ENCODE measurements at regions not wholly inside any gene's neighbourhood (a gene's known extent, or its start where the extent isn't known, plus 50 kb on each side); places are given as distances from the start of the nearest gene placed in this dataset.
"Not testable (repeated sequence)": the region's sequence is repeated elsewhere in the genome, so short reads cannot be mapped to it uniquely, and the experiment has no call there.

GRCh38 chr2:89229979-89230378 is 538.5 kb downstream of the RPIA start:
- DNase-seq = not testable (repeated sequence)

DNA sequence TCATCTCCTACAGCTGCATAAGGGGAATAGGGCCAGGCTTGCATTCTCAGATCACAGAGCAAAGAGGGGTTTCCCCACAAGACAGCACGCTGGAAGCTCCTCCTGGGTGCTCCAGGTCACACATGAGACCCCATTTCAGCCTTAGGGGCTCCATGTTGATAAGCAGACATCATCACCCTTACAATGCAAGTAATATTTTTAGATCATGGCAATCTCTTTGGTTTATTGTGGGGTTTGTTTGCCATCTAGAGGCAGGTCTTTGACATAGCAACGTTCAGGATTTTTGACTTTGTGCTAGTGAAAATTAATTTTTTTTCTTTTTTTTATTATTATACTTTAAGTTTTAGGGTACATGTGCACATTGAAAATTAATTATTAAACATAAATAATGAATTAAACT is 539.8 kb downstream of the RPIA start:
- not testable (repeated sequence) for DNase-seq

DNA sequence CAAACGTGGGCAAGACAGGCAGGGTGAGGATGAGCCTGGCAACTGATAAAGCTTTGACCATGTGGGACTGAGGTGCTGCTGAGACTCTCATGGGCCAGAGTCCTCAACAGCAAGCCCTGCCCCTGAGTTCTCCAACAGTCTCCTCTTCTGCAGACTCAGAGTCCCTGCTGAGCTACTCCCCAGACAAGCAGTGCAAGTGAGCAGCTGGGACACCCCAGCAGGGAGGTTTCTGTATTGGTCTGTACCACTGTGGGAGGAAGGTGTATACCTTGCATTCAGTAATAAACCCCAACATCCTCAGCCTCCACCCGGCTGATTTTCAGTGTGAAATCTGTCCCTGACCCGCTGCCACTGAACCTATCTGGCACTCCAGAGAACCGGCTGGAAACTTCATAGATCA is 542.5 kb downstream of the RPIA start:
- DNase-seq = not testable (repeated sequence)

GRCh38 chr2:89234818-89235466 is 543.5 kb downstream of the RPIA start:
- not testable (repeated sequence) for DNase-seq

GRCh38 chr2:89236832-89237450 is 545.5 kb downstream of the RPIA start:
- not testable (repeated sequence) for DNase-seq

GRCh38 chr2:89237783-89238182 is 546.3 kb downstream of the RPIA start:
- DNase-seq = not testable (repeated sequence)

DNA sequence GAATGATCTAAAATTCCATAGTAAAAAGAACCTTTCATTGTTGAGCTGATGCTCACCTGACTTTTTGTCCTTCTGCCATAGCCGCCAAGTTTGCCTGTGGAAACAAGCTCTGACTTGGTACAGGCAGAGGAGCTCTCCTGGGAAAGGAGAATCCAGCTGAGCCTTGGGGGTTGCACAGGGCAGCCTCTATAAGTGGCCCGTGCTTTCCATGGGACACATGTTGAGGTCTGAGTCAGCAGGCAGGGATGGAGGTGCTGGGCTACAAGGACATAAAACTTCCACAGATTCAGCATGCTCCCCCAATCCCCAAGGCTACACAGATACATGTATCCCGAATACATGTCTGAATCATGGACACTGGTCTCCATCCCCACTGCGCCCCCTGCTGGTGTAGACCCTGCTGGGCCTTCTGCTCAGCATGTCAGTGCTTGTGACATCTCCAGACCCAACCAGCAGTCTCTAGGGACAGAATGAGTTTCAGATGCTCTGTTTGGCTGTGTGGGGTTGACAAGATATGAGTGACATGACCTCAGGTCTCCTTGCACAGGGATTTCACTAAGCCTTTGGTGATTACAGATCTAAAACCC is 551.7 kb downstream of the RPIA start:
- DNase-seq = not testable (repeated sequence)

GRCh38 chr2:89244407-89244806 is 552.9 kb downstream of the RPIA start:
- not testable (repeated sequence) for DNase-seq

DNA sequence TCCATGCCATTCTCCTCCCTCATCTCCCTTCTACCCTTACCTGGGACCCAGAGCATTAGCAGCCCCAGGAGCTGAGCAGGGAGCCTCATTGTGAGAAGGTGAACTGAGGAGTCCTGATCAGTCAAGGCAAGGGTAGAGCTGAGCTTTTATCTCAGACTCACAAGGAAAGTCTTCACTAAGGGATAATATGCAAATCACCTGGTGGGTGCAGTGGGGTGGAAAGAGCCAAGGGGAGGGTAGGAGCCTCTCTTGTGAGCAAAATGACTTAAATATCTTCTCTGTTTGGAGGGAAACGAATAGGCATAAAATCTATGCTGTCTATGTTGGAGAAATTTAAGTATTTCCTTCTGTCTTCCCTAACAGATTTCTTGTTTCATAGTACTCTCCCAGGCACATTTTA is 554.0 kb downstream of the RPIA start:
- not testable (repeated sequence) for DNase-seq

DNA sequence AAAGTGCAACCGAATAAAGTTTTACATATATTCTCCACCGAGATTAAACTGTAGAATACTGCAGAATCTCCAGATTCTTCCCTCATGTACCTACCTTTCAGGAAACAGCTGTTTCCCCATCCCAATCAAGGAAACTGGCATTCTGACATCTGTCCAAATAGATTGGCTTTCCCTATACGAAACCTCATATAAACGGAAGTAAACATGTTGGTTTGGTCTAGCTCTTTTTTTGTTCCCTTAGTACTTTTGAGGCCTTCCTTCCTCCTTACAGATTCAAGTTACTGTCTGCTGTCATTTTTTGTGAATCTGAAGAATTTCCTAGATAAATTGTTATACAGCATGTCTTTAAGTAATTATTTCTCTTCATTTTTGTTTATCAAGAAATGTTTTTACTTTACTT is 554.6 kb downstream of the RPIA start:
- not testable (repeated sequence) for DNase-seq

GRCh38 chr2:89246620-89247019 is 555.1 kb downstream of the RPIA start:
- not testable (repeated sequence) for DNase-seq

DNA sequence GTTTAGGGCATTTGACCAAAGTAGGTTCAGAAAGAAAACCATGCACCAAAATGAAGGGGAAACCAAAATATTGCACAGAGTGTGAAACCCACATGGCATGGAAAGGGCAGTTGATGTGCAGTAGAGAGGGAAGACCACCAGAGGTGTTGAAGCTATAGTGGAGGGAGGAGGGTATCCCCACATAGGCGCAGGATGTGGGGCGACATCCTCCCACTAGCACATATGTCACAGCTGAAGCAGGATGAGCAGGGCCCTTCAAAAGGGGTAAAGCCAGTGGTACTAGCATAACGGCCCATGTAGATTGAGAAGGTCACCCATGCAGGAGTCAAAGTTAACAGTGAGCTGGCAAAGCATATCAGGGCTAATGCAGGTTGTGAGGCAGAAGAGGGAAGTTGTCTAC is 563.5 kb downstream of the RPIA start:
- not testable (repeated sequence) for DNase-seq

DNA sequence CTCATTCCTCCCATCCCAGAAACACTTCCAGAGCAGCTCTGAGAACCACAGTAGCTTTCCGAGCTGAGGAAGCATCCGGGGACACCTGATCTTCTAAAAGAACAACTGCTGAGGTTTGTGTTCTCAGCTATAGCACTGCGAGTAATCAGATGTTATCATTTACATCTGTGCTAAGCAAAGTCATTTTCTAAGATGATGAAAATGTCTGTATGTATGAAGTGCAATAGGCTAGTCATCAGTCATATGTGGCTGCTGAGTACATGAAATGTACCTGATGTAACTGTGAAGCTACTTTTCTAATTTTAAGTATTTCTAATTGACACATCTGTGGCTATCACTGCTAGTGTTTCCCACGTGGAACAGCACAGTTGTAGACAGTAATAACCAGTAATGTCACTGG is 582.0 kb downstream of the RPIA start:
- not testable (repeated sequence) for DNase-seq

DNA sequence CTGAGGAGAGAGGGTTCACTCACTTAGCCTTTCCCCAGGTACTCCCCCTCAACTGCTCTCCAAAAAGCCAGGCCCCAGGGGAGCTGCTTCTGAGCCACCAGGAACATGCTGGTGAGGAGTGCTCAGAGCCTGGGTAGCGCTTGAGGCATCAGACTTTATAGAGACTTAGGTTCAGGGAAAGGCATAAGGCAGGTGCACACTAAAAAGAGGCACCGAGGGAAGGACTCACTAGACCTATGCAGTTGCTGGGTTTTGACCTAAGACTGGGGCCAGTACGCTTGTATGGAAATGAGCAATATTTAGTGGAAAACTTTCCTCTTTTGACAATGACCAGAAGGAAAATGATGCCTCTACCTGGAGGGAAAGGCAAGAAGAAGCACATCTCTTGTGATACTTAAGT is 589.1 kb downstream of the RPIA start:
- not testable (repeated sequence) for DNase-seq

- DNase-seq = not testable (repeated sequence)
These were observed 595.1 kb downstream of the RPIA start for GRCh38 chr2:89286448-89287080.

GRCh38 chr2:89287084-89287483 is 595.6 kb downstream of the RPIA start:
- not testable (repeated sequence) for DNase-seq

GRCh38 chr2:89291717-89292298 is 600.3 kb downstream of the RPIA start:
- not testable (repeated sequence) for DNase-seq

DNA sequence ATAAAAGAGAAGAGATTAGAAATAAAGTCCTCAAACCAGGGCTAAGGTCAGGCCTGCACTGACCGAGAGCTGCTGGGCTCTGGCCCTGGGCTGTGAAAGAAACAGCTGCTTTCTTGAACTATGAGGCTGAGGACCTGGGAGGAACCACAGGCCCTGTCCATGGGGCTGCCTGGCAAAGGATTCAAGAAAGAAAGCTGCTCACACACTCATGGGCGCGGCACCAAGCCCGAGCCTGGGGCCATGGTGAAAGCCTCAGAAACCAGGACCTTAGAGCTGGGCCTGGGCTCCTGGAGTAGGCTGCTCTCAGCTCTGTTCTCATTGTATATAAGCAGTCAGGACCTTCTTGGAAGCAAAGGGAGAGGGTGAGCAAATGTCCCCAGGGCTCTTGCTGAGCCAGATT is 601.9 kb downstream of the RPIA start:
- not testable (repeated sequence) for DNase-seq

GRCh38 chr2:89294335-89294734 is 602.9 kb downstream of the RPIA start:
- DNase-seq = not testable (repeated sequence)

GRCh38 chr2:89296820-89297398 is 605.4 kb downstream of the RPIA start:
- DNase-seq = not testable (repeated sequence)

GRCh38 chr2:89299196-89299595 is 607.7 kb downstream of the RPIA start:
- DNase-seq = not testable (repeated sequence)

- DNase-seq = not testable (repeated sequence)
These were observed 614.1 kb downstream of the RPIA start for GRCh38 chr2:89305623-89306022.
